AG04449 (cell line): ENCODE measurements at regions not wholly inside any gene's neighbourhood (a gene's known extent, or its start where the extent isn't known, plus 50 kb on each side); places are given as distances from the start of the nearest gene placed in this dataset.
A peak's percentile ranks its signal among the peaks of the same experiment; 100 is the strongest.
"Not testable (repeated sequence)": the region's sequence is repeated elsewhere in the genome, so short reads cannot be mapped to it uniquely, and the experiment has no call there.

Experiments used
- CTCF ChIA-PET: fragments of 350-600 bp; formaldehyde crosslinking; extraction: SDS; loops from one replicate; lab custom pipeline; 2021; ENCODE audit warnings: antibody characterized with exemption; lab: Yijun Ruan, JAX
- POLR2A ChIA-PET: fragments of 400-600, 350-600 bp; formaldehyde crosslinking; extraction: SDS; loops from one replicate; lab custom pipeline; 2020; ENCODE audit warnings: antibody characterized with exemption, inconsistent platforms; lab: Yijun Ruan, JAX
- DNase-seq: peaks from one replicate; pipeline ENCODE4 v3.0.0-alpha.2; 2010; ENCODE audit warnings: low read depth, low spot score
- H3K4me3 ChIP-seq: 2 replicates; pipeline ENCODE4 v1.5.1; 2011; ENCODE audit warnings: low read depth, mild to moderate bottlenecking, control low read depth, low read length
- CTCF ChIP-seq: IDR thresholded peaks from one replicate; pipeline ENCODE4 v1.5.1; 2011; ENCODE audit warnings: mild to moderate bottlenecking, moderate library complexity, low read length, control low read depth, inconsistent platforms; ENCODE audit not compliant: insufficient read depth; ENCODE audit errors: missing control alignments

DNA sequence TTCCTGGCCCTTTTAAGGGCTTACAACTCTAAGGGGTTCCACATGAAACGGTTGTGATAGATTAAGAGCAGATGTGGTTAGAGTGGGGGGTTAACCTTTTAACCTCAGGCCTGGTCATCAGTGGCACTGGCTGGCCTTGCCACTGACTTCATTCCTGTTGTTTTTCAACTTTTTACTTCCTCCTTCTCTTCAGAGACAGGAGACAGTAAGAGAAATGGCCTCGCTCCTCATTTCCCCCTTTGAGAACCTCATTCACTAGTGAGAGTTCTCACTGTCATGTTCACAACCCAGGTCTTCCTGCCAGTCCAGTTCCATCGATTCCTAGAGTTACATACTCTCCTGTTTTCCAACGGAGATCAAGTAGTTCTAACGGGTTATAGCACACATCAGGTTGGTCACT lies 101.6 kb upstream of the SLC1A4 start:
- DNase-seq: no peak
- POLR2A ChIA-PET: no interaction called here
- CTCF ChIA-PET: interaction anchor here (1.0 to 3.0 kb wide), 8 partner anchors 10 to 557 kb away, joined by 3 to 19 read pairs (median 6); no protein-coding TSS in a partner anchor
- H3K4me3 ChIP-seq: no peak overlapping the region
- no peak for TF ChIP-seq CTCF

DNA sequence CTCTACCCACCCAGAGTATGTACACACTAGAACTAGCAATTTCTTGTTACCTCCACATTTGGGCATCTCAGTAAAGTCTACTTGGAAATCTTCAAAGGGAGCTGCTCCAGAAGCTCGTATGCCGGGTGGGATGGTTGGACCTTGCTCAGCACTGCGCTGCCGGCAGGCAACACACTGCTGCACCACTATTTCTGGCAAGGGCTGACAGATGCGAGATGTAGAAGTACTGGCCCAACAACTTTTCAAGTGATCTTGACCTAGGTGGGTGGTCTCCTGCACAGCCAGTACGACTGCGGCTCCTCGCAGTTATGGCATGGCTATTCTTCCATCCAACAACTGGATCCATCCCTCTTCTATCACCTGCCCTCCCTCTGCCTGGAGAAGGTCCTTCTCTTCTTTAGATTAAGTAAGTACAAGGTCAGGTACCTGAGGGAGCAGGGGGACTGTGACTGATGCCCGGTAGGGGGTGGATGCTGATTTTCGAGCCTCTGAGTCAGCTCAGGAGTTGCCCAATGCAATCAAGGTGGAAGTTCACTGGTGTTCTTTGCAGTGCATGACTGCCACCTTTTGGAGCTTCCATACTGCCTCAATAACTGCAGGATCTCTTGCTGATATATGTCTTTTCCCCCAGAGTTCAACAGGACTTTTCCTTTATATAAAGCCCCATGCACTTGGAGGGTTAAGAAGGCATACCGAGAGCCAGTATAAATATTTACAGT lies 100.4 kb upstream of the SLC1A4 start:
- TF ChIP-seq CTCF: peak; percentile 42
- H3K4me3 ChIP-seq: no peak overlapping the region
- DNase-seq: no peak
- CTCF ChIA-PET: interaction anchor here (0.6 to 3.0 kb wide), 18 partner anchors 9 to 1028 kb away, joined by 3 to 19 read pairs (median 4); partner anchors contain the start of gene AFTPH
- POLR2A ChIA-PET: no interaction called here

- no peak overlapping the region for H3K4me3 ChIP-seq
- POLR2A ChIA-PET: no interaction called here
- no peak for TF ChIP-seq CTCF
- CTCF ChIA-PET: interaction anchor here (1.5 to 3.0 kb wide), 6 partner anchors 17 to 558 kb away, joined by 5 to 19 read pairs (median 9); partner anchors contain the start of gene AFTPH
- DNase-seq: no peak
Observed at GRCh38 chr2:64889803-64890202, 99.4 kb upstream of the SLC1A4 start.

DNA sequence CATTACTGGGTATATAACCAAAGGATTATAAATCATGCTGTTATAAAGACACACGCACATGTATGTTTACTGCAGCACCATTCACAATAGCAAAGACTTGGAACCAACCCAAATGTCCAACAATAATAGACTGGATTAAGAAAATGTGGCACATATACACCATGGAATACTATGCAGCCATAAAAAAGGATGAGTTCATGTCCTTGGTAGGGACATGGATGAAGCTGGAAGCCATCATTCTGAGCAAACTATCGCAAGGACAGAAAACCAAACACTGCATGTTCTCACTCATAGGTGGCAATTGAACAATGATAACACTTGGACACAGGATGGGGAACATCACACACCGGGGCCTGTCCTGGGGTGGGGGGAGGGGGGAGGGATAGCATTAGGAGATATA lies 92.6 kb upstream of the SLC1A4 start:
- DNase-seq, CTCF ChIA-PET, POLR2A ChIA-PET, H3K4me3 ChIP-seq: not testable (repeated sequence)

DNA sequence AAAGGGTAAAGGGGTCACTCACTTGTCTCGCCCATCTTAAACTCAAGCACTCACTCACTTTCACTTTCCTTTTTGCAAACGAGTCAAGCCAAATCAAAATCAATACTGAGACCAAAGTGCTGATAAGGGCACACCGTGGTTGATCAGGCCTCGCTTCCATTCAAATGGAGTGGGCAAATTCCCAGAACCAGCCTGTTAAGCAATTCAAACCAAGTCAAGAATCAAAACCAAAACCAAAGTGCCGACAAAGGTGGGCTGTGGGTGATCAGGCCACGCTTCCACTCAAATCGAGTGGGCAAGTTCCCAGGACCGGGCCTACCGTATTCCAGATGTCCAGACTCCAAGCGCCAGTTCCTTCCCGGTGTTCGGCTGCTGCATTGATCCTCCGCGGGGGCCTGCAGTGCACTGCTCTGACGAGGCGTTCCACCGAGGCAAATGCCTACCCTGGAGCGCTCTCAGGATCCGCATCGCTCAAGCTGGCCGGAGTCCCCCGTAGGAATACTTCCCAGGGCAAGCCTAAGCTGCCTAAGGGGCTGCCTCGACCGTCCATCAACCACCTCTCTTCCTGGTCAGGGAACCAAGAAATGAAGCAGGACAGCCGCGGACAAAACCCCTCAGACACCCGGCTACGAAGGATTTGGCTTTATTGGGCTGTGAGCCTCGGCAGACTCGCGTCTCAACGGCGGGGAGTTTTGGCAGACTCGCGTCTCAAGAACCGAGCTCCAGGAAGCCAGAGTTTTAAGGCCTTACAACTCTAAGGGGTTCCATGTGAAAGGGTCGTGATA lies 89.9 kb upstream of the SLC1A4 start:
- POLR2A ChIA-PET: no interaction called here
- CTCF ChIA-PET: interaction anchor here (1.0 kb wide), 1 partner anchor 10 kb away, joined by 3 read pairs; no protein-coding TSS in a partner anchor
- DNase-seq: no peak
- H3K4me3 ChIP-seq: no peak overlapping the region
- TF ChIP-seq CTCF: no peak

- POLR2A ChIA-PET, H3K4me3 ChIP-seq, DNase-seq: not testable (repeated sequence)
- CTCF ChIA-PET: interaction anchor here (0.8 to 1.0 kb wide), 2 partner anchors 11 to 18 kb away, joined by 3 read pairs; no protein-coding TSS in a partner anchor
Observed at GRCh38 chr2:64899876-64900275, 89.3 kb upstream of the SLC1A4 start.
